Femur (tissue), 1 donor: ENCODE measurements at regions not wholly inside any gene's neighbourhood (a gene's known extent, or its start where the extent isn't known, plus 50 kb on each side); places are given as distances from the start of the nearest gene placed in this dataset.

ENCODE experiments used
- DNase-seq: peaks from one replicate; pipeline ENCODE4 v3.0.0-alpha.2; 2017

- DNase-seq: no peak
These were observed 56.0 kb downstream of the PLK2 start for GRCh38 chr5:58403822-58404433.

DNA sequence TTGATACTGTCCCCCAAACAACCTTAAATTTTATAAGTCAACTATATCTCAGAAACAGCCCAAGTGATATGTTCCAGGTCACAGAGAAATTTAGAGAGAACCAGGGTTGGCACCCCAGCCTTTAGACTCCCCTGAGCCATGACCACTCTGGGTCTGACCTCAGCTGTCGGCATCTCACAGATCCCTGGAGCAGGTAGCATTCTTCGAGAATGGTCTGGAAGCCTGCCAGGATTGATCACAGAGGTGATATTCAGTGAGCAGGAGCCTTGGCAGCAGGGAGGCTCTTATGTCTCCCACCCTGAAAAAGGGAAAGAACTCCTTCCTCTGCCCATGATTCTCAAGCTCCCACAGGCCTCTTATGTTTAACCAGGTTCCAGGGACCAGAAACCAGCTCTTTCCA lies 58.2 kb downstream of the PLK2 start:
- DNase-seq: no peak

GRCh38 chr5:58400737-58401136 lies 59.1 kb downstream of the PLK2 start:
- DNase-seq: no peak

- no peak for DNase-seq
These were observed 59.9 kb downstream of the PLK2 start for GRCh38 chr5:58399951-58400350.

- DNase-seq: no peak
These were observed 65.5 kb downstream of the PLK2 start for GRCh38 chr5:58394339-58394738.

GRCh38 chr5:58393716-58394115 lies 66.2 kb downstream of the PLK2 start:
- no peak for DNase-seq

GRCh38 chr5:58392496-58392895 lies 67.4 kb downstream of the PLK2 start:
- DNase-seq: no peak

GRCh38 chr5:58383448-58383847 lies 76.4 kb downstream of the PLK2 start:
- DNase-seq: no peak

DNA sequence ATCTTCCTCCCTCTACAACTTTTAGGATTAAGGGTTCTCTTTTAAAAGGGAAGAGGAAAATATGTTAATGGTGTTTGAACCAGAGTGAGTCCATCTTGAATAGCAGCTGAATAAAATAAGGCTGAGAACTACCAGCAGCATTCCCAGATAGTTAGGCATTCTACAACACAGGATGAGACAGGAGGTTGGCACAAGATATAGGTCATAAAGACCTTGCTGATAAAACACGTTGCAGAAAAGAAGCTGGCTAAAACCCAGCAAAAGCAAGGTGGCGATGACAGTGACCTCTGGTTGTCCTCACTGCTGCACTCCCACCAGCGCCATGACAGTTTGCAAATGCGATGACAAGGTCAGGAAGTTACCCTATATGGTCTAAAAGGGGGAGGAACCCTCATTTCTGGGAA lies 77.8 kb downstream of the PLK2 start:
- DNase-seq: no peak

GRCh38 chr5:58381566-58381965 lies 78.3 kb downstream of the PLK2 start:
- DNase-seq: no peak

- no peak for DNase-seq
These were observed 79.2 kb downstream of the PLK2 start for GRCh38 chr5:58380655-58381054.

- no peak for DNase-seq
These were observed 81.1 kb downstream of the PLK2 start for GRCh38 chr5:58378613-58379390.

DNA sequence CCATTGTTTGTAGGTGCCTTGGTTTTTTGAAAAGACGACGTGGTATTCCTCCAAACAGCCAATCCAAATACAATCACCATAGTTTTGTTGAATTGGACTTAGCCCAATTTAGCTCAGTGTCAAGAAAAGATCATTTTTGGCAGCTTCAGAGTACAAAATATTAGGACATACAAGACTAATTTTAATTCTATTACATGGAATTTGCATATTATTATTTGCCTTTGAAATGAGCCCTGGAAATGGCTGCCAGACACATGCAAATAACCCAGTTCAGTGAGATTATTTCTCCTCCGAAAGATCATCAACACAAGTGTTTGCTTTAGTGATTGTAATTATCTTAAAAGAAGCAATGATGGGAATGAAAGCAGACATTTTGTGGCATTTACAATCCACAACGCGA lies 89.3 kb downstream of the PLK2 start:
- no peak for DNase-seq

- DNase-seq: no peak
These were observed 90.2 kb downstream of the PLK2 start for GRCh38 chr5:58369513-58370190.

GRCh38 chr5:58366461-58366860 lies 93.4 kb downstream of the PLK2 start:
- no peak for DNase-seq

GRCh38 chr5:58365791-58366190 lies 94.1 kb downstream of the PLK2 start:
- DNase-seq: no peak

DNA sequence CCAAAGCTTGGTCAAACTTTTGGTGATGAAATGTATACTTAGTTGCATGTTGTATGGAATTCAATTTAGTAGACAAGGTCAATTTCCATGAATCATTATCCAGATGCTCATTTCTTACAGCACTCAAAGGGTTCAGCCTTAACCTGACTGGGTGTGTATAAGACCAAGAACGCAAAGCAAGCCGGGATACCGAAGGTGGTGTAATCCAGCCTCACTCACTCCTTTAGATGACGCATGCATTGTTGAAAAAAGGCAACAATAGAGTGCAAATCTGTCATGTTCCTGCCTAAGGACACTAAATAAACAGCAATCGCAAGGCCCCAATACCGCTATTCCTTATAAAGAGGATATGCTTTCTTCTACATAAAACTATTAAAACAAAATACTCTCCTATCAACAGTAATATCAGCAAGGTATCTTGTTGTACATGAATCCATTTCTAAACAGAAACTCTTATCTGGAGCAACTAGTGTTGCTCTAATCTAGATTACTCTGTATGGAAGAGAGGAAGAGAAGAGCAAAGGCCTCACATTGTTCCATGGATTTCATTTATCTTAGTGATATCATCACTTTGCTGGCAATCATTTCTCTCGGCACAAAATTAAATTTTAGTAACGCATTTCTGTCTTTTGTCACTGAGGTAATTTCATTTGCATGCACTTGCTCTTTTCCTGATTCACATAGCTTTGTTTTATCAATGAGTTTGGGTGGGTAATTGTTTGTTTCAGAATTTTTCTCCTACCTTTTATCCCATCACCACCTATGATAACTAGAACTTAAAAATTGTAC lies 96.2 kb downstream of the PLK2 start:
- no peak for DNase-seq

- DNase-seq: no peak
These were observed 97.8 kb downstream of the PLK2 start for GRCh38 chr5:58362135-58362534.

- DNase-seq: no peak
These were observed 99.1 kb downstream of the PLK2 start for GRCh38 chr5:58360794-58361193.

- no peak for DNase-seq
These were observed 99.9 kb downstream of the PLK2 start for GRCh38 chr5:58359981-58360380.

GRCh38 chr5:58358501-58359178 lies 101.2 kb downstream of the PLK2 start:
- no peak for DNase-seq

- DNase-seq: no peak
These were observed 101.9 kb downstream of the PLK2 start for GRCh38 chr5:58357799-58358500.
